GM21367 (cell line): ENCODE measurements at regions not wholly inside any gene's neighbourhood (a gene's known extent, or its start where the extent isn't known, plus 50 kb on each side); places are given as distances from the start of the nearest gene placed in this dataset.

Experiments
- ATAC-seq: cut with Tn5 transposase; IDR thresholded peaks from one replicate; pipeline ENCODE4 v1.9.1; 2021; ENCODE audit not compliant: unreplicated experiment

GRCh38 chr9:78848061-78848460 lies 551.1 kb downstream of the PSAT1 start:
- ATAC-seq, result no peak

- no peak for ATAC-seq
Measured at GRCh38 chr9:78856144-78856543, 559.2 kb downstream of the PSAT1 start.

- ATAC-seq, result no peak
Measured at GRCh38 chr9:78856781-78857180, 559.9 kb downstream of the PSAT1 start.

- no peak for ATAC-seq
Measured at GRCh38 chr9:78857373-78858225, 560.7 kb downstream of the PSAT1 start.

- ATAC-seq, result no peak
Measured at GRCh38 chr9:78858266-78858665, 561.3 kb downstream of the PSAT1 start.

GRCh38 chr9:78860801-78861475 lies 564.0 kb downstream of the PSAT1 start:
- no peak for ATAC-seq

GRCh38 chr9:78863531-78863930 lies 566.6 kb downstream of the PSAT1 start:
- no peak for ATAC-seq

GRCh38 chr9:78865737-78866136 lies 568.8 kb downstream of the PSAT1 start:
- no peak for ATAC-seq

GRCh38 chr9:78866207-78867132 lies 569.5 kb downstream of the PSAT1 start:
- ATAC-seq, result no peak

GRCh38 chr9:78871086-78871451 lies 574.1 kb downstream of the PSAT1 start:
- ATAC-seq, result no peak

- ATAC-seq, result no peak
Measured at GRCh38 chr9:78871452-78872331, 574.8 kb downstream of the PSAT1 start.

- no peak for ATAC-seq
Measured at GRCh38 chr9:78874061-78874460, 577.1 kb downstream of the PSAT1 start.

- no peak for ATAC-seq
Measured at GRCh38 chr9:78879324-78880100, 582.6 kb downstream of the PSAT1 start.

- no peak for ATAC-seq
Measured at GRCh38 chr9:78881295-78881694, 584.4 kb downstream of the PSAT1 start.

GRCh38 chr9:78882481-78882880 lies 585.6 kb downstream of the PSAT1 start:
- no peak for ATAC-seq

GRCh38 chr9:78884611-78885150 lies 587.8 kb downstream of the PSAT1 start:
- no peak for ATAC-seq

GRCh38 chr9:78892182-78892581 lies 595.3 kb downstream of the PSAT1 start:
- no peak for ATAC-seq

- ATAC-seq, result no peak
Measured at GRCh38 chr9:78892769-78893168, 595.8 kb downstream of the PSAT1 start.

GRCh38 chr9:78893774-78894401 lies 597.0 kb downstream of the PSAT1 start:
- ATAC-seq, result no peak
